NCI-H2029 (cell line): ENCODE measurements at regions not wholly inside any gene's neighbourhood (a gene's known extent, or its start where the extent isn't known, plus 50 kb on each side); places are given as distances from the start of the nearest gene placed in this dataset.
"Not testable (repeated sequence)": the region's sequence is repeated elsewhere in the genome, so short reads cannot be mapped to it uniquely, and the experiment has no call there.

Source experiments
- DNase-seq: peaks from one replicate; lab custom pipeline; 2025; lab: John Stamatoyannopoulos, UW

DNA sequence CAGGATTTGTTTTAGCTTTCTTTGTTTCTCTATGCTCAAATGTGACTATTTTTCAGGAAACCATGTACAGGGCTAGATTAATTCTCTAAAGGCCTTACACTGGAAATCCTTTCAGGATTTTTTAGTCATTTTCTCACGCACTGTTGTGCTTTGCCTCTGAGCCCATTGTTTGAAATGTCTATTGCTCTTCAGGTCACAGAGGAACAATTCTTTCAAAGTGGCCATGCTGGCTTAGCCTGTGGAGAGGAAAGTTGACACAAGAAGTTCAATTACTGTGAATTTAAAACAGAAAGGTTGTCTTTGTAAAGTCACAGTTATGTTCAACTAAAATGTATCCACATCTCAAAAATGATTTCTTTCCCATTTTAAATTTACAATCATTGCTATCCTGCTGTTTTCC lies 1071.7 kb upstream of the POT1 start:
- DNase-seq = no peak

DNA sequence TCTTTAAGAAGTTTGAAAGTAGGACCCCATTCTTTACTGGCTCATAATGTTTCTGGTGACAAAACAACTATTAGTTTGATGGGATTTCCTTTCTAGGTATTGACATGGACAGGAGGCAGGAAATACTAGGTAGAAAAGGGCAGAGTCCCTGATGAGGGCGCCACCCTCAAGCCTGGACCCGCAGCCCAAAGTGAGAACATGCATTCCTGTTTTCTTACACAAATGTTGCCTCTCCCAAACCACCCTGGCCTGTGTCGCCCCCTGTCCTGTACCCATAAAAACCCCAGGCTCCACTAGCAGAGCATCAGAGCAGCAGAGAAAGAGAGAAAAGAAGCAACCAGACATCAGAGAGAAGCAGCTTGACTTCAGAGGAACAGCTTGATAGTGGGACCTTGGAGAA lies 1055.2 kb upstream of the POT1 start:
- no peak for DNase-seq

DNA sequence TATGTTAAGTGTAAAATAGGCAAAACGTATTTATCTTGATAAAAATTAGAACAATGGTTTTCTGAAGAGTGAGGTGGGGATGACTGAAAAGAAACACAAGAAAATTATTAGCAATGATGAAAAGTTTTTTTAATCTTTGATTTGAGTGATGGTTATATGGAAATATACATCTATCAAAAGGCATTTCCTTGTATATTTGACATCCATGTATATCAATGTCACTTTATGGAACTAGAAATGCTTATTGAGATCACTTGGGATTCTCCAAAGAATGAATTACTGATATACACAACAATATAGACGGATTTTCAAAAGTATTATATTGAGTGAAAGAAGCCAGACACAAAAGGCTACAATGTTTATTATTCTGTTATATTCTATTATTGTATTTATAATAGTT lies 1042.0 kb upstream of the POT1 start:
- no peak for DNase-seq

DNA sequence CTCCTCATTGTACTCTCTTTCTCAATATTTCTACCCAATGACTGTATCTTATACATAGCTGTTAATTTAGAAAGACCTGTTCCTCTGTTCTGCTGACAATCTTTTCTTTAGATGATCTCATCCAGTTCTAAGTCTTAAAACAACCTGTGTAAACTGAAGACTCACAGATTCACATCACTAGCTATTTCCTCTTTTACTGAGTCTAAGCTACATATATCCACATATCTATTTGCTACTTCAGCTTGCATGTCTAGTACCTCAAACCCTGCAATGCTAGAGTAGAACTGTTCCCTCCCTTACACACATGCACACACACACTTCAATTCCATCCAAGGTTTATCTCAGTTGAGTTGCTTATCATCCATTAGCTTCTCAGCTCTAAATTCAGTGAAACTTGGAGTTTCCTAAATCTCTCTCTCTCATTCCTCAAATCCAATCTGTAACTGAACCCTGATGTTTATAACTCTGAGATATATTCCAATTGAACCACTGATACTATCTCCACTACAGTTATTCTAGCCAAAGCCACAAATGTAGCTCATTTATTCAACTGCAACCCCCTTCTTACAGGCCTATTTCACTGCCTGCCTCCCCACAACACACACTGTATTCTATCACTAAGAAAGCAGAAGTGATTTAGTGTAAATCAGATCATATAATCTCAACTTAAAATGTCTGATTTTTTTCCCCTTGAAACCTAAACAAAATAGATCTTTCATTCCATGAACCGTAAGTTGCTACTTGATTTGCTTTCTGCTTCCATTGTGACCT lies 1036.8 kb upstream of the POT1 start:
- no peak for DNase-seq

DNA sequence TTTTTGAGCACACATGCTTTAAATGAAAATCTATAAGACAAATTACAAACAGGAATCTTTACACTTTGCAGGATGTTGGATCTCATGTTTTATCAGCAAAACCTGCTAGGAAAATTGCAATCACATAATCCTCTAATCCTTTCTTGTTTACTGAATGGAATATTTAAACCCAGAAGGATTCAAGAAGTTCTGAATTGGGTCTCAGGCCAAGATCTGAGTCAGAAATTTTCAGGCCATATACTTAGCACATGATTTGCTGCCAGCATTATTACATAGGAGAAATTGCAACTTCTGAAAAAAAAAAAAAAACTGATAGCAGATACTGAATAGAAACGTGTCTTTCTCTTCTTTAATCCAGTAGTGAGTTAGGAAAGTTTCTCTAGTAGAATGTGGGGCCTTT lies 1005.3 kb upstream of the POT1 start:
- no peak for DNase-seq

DNA sequence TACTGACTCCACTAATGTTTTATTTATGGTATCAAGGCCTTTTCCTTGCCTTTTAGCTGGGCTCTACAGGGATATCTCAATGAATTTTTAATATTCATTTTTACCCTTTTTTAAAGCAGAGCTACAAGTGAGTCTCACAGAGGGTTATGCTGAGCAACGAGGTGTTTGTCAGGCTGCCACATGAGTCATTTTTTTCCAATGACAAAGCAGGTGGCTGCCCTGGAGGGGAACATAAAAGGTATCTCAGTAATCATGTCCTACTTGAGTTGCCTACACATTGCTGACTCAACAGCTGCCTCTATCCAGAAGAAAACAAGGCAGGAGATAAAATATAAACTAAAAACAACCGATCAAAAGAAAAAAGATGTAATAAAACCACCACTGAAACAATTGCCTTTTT lies 1004.9 kb upstream of the POT1 start:
- peak; percentile 70 for DNase-seq

DNA sequence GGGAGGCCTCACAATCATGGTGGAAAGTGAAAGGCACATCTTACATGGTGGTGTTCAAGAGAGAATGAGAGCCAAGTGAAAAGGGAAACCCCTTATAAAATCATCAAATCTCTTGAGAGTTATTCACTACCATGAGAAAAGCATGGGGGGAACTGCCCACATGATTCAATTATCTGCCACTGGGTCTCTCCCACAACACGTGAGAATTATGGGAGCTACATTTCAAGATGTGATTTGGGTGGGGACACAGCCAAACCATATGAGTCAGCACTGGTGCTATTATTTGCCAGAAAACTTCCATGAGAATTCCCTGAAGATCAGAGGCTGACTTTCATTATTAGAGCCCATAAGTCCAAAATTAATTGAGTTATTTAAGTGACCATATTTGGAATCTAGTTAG lies 1001.2 kb upstream of the POT1 start:
- DNase-seq = no peak

DNA sequence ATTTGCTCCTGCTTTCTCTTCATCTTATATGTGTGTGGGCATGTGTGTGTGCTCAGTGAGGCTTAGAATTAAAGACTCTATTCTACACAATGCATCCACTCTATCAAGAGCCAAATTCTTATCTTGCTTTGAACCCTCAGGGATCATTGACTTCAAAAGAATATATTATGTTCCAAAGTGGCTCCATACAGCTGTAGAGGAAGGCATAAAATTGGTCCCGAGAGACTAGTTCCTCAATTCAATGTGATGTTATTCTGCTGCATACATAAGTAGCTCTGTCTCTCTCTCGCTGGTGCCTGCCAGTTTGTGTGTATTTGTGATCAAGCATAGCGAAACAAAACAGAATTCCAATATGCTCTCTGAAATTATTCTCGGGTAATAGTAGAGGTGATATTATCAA lies 997.9 kb upstream of the POT1 start:
- no peak for DNase-seq

DNA sequence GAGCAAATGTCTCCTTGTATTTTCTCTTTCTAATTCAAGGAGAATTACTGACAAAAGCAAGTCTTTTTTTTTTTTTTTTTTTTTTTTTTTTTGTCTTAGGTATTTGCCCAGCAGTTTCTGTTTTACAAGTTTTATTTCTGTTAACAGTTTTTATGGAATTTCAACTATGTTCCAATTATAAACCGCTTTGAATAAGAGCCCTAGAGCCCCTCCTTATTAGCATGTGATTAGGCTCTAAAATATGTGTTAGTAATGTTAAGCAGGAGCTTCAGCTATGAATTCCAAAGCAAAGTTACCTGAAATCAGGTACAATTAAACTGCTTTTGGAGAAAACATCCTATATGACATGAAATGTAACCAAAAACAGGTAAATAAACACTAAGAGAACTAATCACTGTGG lies 997.0 kb upstream of the POT1 start:
- DNase-seq = no peak

DNA sequence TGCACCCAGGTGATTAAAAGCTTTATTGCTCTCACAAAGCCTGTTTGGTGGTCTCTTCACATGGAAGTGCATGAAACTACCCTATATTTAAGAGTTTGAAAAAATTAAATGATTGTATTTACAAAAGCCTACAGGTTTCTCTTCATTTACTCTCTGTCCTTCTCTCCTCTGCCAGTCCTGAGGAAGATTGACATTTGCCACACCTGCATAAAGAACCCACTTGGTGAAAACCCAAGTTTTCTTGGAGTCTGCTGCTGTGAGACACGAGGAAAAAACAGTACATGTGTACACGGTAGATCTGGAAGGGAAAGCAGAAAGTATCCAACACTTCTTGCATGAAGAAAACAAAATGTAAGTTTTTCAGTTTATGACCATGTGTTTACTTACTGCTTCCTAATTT lies 994.4 kb upstream of the POT1 start:
- DNase-seq = no peak

DNA sequence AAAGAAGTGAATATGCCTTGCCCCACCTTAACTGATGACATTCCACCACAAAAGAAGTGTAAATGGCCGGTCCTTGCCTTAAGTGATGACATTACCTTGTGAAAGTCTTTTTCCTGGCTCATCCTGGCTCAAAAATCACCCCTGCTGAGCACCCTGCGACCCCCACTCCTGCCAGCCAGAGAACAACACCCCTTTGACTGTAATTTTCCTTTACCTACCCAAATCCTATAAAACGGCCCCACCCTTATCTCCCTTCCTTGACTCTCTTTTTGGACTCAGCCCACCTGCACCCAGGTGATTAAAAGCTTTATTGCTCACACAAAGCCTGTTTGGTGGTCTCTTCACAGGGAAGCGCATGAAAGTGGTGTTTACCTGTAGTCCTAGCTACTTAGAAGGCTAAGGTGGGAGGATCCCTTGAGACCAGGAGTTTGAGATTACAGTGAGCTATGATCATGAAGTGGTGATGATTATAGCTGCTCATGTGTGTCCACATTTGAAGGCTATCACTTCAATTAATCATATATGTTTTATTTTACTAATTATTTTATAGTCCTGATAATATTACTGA lies 985.8 kb upstream of the POT1 start:
- not testable (repeated sequence) for DNase-seq

DNA sequence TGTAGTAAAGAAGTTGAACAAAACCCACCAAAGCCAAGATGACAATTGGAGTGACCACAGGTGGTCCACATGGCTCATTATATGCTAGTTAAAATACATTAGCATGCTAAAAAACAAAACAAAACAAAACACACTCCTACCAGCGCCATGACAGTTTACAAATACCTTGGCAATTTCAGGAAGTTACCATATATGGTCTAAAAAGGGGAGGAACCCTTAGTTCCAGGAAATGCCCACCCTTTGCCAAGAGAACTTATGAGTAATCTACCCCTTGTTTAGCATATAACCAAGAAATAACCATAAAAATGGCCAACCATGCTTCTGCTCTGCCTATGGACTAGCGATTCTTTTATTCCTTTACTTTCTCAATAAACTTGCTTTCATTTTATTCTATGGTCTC lies 979.1 kb upstream of the POT1 start:
- no peak for DNase-seq

DNA sequence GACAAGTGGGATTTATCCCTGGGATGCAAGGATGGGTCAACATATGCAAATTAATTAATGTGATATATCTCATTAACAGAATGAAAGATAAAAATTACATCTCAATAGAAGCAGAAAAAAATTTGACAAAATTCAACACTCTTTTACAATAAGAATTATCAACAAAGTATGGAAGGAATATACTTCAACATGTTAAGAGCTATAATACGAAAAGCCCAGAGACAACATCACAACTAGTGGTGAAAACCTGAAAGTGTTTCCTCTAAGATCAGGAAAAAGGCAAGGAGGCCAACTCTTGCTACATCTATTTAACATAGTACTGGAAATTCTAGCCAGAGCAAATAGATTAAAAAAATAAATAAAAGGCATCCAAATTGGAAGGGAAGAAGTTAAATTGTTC lies 970.0 kb upstream of the POT1 start:
- DNase-seq = no peak

DNA sequence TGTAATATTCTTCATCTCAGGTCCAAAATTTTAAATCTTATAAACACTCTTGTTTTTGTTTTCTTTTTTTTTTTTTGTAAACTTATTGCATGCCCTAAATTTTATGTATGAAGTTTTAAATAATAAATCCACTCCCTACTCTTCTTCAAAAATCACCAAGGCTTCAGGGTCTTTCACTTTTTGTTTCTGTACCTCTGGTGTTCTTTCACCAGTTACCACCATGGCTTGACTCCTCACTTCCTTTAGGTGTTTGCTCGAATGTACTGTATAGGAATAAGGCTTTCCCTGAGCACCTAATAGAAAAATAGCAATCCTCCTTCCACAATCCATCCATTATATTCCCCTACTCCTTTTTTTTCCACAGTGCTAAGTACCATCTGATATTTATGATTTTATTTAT lies 962.8 kb upstream of the POT1 start:
- no peak for DNase-seq

DNA sequence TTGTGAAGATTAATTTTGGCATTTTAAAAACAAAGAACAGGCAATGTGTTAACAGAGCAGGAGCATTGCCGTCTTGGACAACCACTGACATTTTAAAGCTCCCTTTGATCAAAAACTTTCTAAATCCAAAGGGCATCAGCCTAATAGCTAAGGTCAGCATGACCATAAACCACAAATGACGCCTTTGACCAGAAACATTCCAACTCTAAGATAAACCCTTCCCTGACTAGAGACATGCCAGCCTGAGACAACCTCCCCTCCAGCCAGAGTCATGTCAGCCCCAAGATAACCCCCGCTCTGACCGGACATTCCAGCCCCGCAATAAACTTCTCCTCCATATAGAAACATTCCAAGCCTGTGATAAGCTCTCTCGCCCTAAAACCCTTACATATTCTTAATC lies 949.4 kb upstream of the POT1 start:
- DNase-seq = no peak

DNA sequence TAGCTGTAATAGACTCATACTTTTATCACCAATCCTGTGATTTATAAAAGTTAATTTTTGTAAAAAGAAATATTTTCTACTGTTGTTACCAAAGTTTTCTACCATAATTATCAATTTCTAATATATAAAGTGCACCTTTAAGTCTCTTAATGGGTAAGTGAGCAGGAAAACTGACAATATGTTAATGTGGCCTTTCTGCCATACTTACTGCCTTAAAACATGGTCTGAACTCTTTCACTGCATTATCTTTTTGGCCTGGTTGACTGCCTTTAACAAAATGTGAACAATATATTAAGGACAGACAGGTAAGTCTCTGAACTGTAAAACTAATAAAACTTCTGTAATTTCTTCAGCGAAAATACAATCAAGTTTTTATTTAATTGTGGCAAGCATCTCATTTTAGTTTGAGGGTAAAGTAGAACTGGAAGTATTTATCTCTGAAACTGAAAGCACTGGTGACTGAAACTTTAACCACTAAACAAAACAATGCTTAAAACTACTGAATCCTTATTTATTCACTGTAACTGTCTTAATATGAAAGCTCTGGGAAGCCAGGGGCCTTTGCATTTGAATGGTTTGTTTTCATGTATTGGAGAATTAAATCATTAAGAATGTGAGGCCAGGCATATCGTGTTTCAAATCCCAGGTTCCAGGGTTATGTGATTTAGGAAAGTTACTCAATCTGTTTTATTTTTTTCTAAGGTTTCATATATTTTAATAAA lies 948.8 kb upstream of the POT1 start:
- DNase-seq = no peak

DNA sequence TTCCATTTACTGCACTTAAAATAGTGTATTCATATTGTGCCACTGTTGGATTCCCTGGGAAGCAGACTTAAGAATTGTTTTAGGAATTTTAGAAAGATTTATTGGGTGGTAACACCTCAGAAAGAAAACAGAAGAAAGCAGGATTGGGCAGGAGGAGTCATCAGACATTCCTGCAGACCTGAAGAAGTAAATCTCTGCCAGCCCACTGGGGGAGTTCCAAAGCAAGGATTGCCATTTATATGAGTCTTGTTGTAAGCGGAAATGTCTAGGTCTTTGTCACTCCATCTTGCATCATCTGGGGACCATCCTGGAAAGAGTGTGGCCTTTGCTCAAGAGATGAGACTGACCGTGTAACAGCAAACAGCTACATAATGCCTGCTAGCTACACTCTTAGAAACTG lies 947.6 kb upstream of the POT1 start:
- DNase-seq = no peak

DNA sequence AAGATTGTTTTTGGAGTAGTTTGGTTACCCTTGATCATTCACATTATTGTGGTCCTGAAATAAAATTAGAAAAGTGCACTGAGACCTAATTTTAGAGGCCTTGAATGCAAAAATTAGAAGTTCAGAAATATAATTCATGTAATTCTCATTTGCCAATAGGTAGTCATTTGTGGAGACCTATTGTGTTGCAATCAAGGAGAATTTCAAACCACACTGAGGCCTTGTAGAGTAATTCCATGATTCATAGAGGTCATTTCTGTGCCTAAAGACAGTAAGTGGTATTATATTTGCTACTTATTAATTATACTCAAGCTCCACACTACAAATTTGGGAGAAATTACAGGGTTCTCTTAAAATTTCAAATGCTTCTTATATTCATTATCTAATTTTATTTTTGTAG lies 946.8 kb upstream of the POT1 start:
- DNase-seq = no peak

DNA sequence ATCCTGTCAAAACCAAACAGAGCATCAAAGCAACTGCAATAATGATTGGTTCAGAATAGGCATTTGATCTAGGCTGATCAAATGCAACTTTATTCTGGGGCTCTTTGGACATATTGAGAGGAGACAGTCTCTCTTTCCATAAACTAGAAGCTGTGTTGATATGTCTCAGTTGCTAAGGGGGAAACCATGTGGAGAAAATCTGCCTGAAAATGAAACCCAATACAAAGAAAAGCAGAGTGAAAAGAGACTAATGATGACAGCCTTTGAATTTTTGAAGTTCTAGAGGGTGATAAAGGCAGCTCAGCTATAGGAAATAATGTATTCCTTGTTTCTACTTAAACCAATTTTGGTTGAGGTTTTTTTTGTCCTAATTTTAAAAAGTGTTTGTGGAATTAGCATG lies 941.8 kb upstream of the POT1 start:
- DNase-seq = no peak

DNA sequence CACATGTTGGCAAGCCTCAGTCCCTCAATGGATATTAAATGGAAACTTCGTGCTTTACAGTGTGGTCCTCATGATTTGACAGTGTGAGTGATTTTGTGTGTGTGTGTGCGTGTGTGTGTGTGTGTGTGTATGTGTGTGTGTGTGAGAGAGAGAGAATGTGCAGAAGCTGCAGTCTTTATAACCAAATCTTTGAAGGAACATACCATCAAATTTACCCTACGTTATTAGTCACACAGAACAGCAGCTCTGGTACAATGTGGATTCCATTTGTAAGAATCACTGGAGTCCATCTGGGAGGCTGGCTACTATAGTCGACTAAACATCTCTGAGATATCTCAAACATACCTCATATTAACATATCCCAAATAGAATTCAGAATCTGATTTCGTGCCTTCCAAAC lies 928.0 kb upstream of the POT1 start:
- no peak for DNase-seq

DNA sequence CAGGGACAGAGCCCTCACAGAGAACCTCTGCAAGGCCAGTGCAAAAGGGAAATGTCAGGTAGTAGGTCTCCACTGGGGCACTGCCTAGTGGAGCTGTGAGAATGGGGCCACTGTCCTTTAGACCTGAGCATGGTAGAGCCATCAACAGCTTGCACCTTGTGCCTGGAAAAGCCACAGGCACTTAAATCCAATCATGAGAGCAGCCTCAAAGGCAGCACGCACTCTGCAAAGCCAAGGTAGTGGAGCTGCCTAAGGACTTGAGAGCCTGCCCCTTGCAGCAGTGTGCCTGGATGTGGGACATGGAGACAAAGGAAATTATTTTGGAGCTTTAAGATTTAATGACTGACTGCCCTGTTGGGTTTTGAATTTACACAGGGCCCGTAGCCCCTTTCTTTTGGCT lies 918.5 kb upstream of the POT1 start:
- DNase-seq = no peak

DNA sequence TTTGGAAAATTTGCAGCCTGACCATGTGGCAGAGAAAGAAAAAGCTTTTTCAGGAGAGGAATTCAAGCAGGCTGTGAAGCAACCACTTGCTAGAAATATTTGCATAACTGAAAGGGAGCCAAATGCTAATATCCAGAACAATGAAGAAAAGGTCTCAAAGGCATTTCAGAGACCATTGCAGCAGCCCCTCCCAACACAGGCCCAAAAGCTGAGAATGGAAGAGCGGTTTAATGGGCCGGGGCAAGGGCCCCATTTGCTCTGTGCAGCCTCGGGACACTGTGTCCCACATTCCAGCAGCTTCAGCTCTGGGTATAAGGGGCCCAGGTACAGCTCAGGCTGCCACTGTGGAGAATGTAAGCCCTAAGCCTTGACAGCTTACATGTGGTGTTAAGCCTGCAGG lies 918.1 kb upstream of the POT1 start:
- no peak for DNase-seq

DNA sequence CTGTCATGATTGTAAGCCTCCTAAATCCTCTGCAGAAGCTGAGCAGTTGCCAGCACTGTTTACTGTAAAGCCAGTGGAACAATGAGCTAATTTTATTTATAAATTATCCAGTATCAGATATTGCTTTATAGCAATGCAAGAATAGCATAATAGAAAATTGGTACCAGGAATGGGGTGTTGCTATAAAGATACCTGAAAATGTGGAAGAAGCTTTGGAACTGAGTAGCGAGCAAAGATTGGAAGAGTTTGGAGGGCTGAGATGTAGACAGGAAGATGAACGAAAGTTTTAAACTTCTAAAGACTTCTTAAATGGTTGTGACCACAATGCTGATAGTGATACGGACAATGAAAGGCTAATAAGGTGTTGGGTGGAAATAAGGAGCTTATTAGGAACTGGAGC lies 917.4 kb upstream of the POT1 start:
- DNase-seq = no peak

DNA sequence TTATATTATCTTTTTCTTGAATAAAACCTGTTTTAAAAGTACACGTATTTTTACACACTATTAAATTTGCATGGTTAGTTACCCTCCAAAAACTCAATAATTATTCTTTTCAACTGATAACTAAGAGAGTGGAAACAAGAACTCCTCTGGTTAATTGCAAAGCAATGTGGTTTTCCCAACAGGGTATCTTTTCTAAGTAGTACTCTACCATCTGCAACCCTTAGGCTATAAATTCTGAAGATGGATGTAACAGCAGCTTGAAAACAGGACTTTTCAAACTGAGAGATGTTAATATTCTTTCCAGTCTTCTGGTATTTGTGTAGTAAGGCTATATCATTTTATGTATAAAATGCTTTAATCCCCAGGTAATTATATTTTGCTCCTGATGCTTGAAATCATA lies 916.1 kb upstream of the POT1 start:
- DNase-seq = no peak
